ENCODE measurements at regions not wholly inside any gene's neighbourhood (a gene's known extent, or its start where the extent isn't known, plus 50 kb on each side); places are given as distances from the start of the nearest gene placed in this dataset.

DNA sequence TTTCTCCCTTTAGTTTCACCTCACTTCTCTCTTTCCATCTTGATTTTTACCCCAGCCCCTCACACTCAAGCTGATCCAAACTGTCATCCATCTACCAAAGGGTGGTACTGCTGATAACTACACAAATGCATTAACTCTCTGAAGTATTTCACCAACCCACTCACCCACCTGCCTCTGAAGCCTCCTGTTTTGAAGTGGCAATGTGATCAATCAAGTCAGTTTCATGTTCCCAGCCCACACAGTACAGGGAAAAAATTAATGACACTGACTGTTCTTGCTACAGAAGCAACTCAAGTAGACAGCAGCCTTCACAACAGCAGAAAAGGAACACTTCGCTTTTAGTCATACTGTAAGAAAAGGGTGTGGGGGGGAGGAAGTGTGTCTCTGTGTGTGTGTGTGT, 183.0 kb upstream of the NOCT start:
- TF ChIP-seq, protein P1, sequence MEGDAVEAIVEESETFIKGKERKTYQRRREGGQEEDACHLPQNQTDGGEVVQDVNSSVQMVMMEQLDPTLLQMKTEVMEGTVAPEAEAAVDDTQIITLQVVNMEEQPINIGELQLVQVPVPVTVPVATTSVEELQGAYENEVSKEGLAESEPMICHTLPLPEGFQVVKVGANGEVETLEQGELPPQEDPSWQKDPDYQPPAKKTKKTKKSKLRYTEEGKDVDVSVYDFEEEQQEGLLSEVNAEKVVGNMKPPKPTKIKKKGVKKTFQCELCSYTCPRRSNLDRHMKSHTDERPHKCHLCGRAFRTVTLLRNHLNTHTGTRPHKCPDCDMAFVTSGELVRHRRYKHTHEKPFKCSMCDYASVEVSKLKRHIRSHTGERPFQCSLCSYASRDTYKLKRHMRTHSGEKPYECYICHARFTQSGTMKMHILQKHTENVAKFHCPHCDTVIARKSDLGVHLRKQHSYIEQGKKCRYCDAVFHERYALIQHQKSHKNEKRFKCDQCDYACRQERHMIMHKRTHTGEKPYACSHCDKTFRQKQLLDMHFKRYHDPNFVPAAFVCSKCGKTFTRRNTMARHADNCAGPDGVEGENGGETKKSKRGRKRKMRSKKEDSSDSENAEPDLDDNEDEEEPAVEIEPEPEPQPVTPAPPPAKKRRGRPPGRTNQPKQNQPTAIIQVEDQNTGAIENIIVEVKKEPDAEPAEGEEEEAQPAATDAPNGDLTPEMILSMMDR (IDR thresholded peaks at IDR 0.05; ENCODE audit: insufficient read depth, low read length, severe bottlenecking): no peak
- no peak overlapping the region for H3K4me3 ChIP-seq (ENCODE audit: low read depth, low read length)
- no peaks in the 10 kb centered on the region for H3K27me3 ChIP-seq (ENCODE audit: control insufficient read depth, insufficient read depth, low read length)
- FAIRE-seq: no peak
- no peak for DNase-seq (ENCODE audit: low read depth)
- no peaks in the 10 kb centered on the region for H3K36me3 ChIP-seq (ENCODE audit: control insufficient read depth, insufficient read depth, low read length)

DNA sequence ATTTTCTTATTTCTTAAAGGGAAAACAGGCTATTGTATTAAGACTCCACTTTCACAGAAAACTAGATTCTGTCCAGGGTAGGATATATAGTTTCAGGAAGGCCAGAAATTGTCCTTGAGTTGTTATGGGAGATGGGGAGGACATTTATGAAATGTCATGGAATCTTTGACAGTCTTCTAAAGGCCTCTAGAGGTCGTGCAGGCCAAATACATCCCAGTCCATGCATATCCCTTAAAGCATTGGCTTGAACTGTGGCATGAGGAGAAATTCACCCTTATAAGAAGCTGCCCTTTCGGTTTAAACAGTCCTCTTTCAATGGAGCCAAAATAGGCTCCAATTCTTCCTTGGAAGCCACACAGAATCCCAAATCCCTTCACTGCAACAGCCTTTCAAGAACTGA, 183.6 kb upstream of the NOCT start:
- no peaks in the 10 kb centered on the region for H3K36me3 ChIP-seq (ENCODE audit: control insufficient read depth, insufficient read depth, low read length)
- FAIRE-seq: no peak
- H3K4me3 ChIP-seq (ENCODE audit: low read depth, low read length): no peak overlapping the region
- TF ChIP-seq, protein P1 (IDR thresholded peaks at IDR 0.05; ENCODE audit: insufficient read depth, low read length, severe bottlenecking): no peak
- no peaks in the 10 kb centered on the region for H3K27me3 ChIP-seq (ENCODE audit: control insufficient read depth, insufficient read depth, low read length)
- no peak for DNase-seq (ENCODE audit: low read depth)

- DNase-seq (ENCODE audit: low read depth) (no peak), FAIRE-seq (no peak)
- H3K36me3 ChIP-seq (ENCODE audit: control insufficient read depth, insufficient read depth, low read length): no peaks in the 10 kb centered on the region
- TF ChIP-seq, protein P1 (IDR thresholded peaks at IDR 0.05; ENCODE audit: insufficient read depth, low read length, severe bottlenecking): no peak
- no peaks in the 10 kb centered on the region for H3K27me3 ChIP-seq (ENCODE audit: control insufficient read depth, insufficient read depth, low read length)
- H3K4me3 ChIP-seq (ENCODE audit: low read depth, low read length): no peak overlapping the region
Measured at GRCh38 chr4:138828926-138829325, 186.7 kb upstream of the NOCT start.

GRCh38 chr4:138826754-138827153, 188.8 kb upstream of the NOCT start:
- Histone ChIP-seq H3K27me3 (ENCODE audit: control insufficient read depth, insufficient read depth, low read length) (no peaks in the 10 kb centered on the region), H3K36me3 (ENCODE audit: control insufficient read depth, insufficient read depth, low read length) (no peaks in the 10 kb centered on the region), H3K4me3 (ENCODE audit: low read depth, low read length) (no peak overlapping the region)
- FAIRE-seq: no peak
- TF ChIP-seq, protein P1 (IDR thresholded peaks at IDR 0.05; ENCODE audit: insufficient read depth, low read length, severe bottlenecking): no peak
- DNase-seq (ENCODE audit: low read depth): no peak

DNA sequence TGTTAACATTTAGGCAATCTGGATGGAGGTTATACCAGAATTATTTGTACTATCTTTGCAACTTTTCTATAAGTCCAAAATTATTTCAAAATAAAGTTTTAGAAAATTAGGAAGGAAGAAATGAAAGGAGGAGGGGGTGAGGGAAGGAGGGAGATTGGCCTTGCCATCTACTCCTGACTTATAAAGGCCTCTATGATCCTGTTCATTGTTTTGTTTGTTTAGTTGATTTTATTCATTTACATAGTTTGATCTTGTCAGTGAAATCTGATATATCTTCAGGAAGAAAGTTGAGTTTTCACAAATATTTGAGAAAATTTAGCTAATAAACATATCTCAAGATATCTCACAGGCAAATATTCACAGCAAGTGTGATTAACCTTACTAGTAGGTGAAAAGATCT, 189.3 kb upstream of the NOCT start:
- FAIRE-seq (no peak), DNase-seq (ENCODE audit: low read depth) (no peak)
- H3K4me3 ChIP-seq (ENCODE audit: low read depth, low read length): no peak overlapping the region
- TF ChIP-seq, protein P1 (IDR thresholded peaks at IDR 0.05; ENCODE audit: insufficient read depth, low read length, severe bottlenecking): no peak
- no peaks in the 10 kb centered on the region for H3K36me3 ChIP-seq (ENCODE audit: control insufficient read depth, insufficient read depth, low read length)
- no peaks in the 10 kb centered on the region for H3K27me3 ChIP-seq (ENCODE audit: control insufficient read depth, insufficient read depth, low read length)

- TF ChIP-seq, protein P1 (IDR thresholded peaks at IDR 0.05; ENCODE audit: insufficient read depth, low read length, severe bottlenecking): no peak
- no peak for FAIRE-seq
Measured at GRCh38 chr4:138821331-138821730, 194.2 kb upstream of the NOCT start.

More at GRCh38 chr4:138821331-138821730, 194.2 kb upstream of the NOCT start:
- DNase-seq (ENCODE audit: low read depth): no peak
- no peak overlapping the region for H3K4me3 ChIP-seq (ENCODE audit: low read depth, low read length)
- no peaks in the 10 kb centered on the region for H3K36me3 ChIP-seq (ENCODE audit: control insufficient read depth, insufficient read depth, low read length)
- no peaks in the 10 kb centered on the region for H3K27me3 ChIP-seq (ENCODE audit: control insufficient read depth, insufficient read depth, low read length)
